ENCODE measurements at regions not wholly inside any gene's neighbourhood (a gene's known extent, or its start where the extent isn't known, plus 50 kb on each side); places are given as distances from the start of the nearest gene placed in this dataset.

GRCh38 chr13:90104764-90105163 lies 1242.7 kb upstream of the MIR17HG start:
- H3K27ac ChIP-seq = peak overlapping the region; percentile 33; the same call in 1 of the 2 replicates
- H3K9me3 ChIP-seq (ENCODE audit: insufficient read depth, low read depth) = no peaks in the 10 kb centered on the region
- no peak overlapping the region for H3K4me3 ChIP-seq
- no peaks in the 10 kb centered on the region for H3K27me3 ChIP-seq (ENCODE audit: insufficient read depth, low read depth)
- no peaks in the 10 kb centered on the region for H3K9me2 ChIP-seq (ENCODE audit: insufficient read depth)
- no peak overlapping the region for H2AFZ ChIP-seq
- no peaks in the 10 kb centered on the region for H4K20me1 ChIP-seq (ENCODE audit: insufficient read depth)
- BruUV-seq (replicated peaks) = no TSS peak
- intact Hi-C loops (cut with micrococcal nuclease; ENCODE audit: unreplicated experiment) = loop anchor here (1.0 kb wide), 1 partner anchor 49 kb away; no protein-coding TSS in a partner anchor
- no peaks in the 10 kb centered on the region for H3K36me3 ChIP-seq (ENCODE audit: low read depth)
- CTCF ChIA-PET = no interaction called here
- no peak for TF ChIP-seq CTCF (conservative IDR thresholded peaks at IDR 0.05)
- no peak for TF ChIP-seq EZH2 (IDR thresholded peaks at IDR 0.05; ENCODE audit: low read depth)
- no peaks in the 10 kb centered on the region for H3F3A ChIP-seq (ENCODE audit: insufficient read depth, low read depth)
- no peak for DNase-seq
- H3K4me2 ChIP-seq = 0 out of 2 replicates have a peak overlapping the region, but pooled peaks have one; percentile 14
- POLR2A ChIA-PET (ENCODE audit: unreplicated experiment) = interaction anchor here (0.5 kb wide), 1 partner anchor 1456 kb away, joined by 6 read pairs; no protein-coding TSS in a partner anchor
- 0 out of 2 replicates have a peak, but pooled peaks cover 12% of the 10 kb centered on the region for H3K4me1 ChIP-seq (replicated peaks; ENCODE audit: insufficient read depth)
- no peaks in the 10 kb centered on the region for H3K79me2 ChIP-seq (ENCODE audit: low read depth)

- 0 out of 2 replicates have a peak, but pooled peaks cover 12% of the 10 kb centered on the region for H3K4me1 ChIP-seq (replicated peaks; ENCODE audit: insufficient read depth)
- intact Hi-C loops (cut with micrococcal nuclease; ENCODE audit: unreplicated experiment) = loop anchor here (1.0 kb wide), 1 partner anchor 50 kb away; no protein-coding TSS in a partner anchor
- H3K4me2 ChIP-seq = 0 out of 2 replicates have a peak overlapping the region, but pooled peaks have one; percentile 14
- H3K27ac ChIP-seq = peak overlapping the region; percentile 33; the same call in 1 of the 2 replicates
- BruUV-seq (replicated peaks) = no TSS peak
- H4K20me1 ChIP-seq (ENCODE audit: insufficient read depth) = no peaks in the 10 kb centered on the region
- H3K79me2 ChIP-seq (ENCODE audit: low read depth) = no peaks in the 10 kb centered on the region
- peak; percentile 64 to 74 for DNase-seq
- no peaks in the 10 kb centered on the region for H3K27me3 ChIP-seq (ENCODE audit: insufficient read depth, low read depth)
- no peaks in the 10 kb centered on the region for H3K9me2 ChIP-seq (ENCODE audit: insufficient read depth)
- POLR2A ChIA-PET (ENCODE audit: unreplicated experiment) = no interaction called here
- H3K9me3 ChIP-seq (ENCODE audit: insufficient read depth, low read depth) = no peaks in the 10 kb centered on the region
- CTCF ChIA-PET = no interaction called here
- TF ChIP-seq EZH2 (IDR thresholded peaks at IDR 0.05; ENCODE audit: low read depth) (no peak), CTCF (conservative IDR thresholded peaks at IDR 0.05) (no peak)
- no peaks in the 10 kb centered on the region for H3K36me3 ChIP-seq (ENCODE audit: low read depth)
- H2AFZ ChIP-seq = no peak overlapping the region
- no peak overlapping the region for H3K4me3 ChIP-seq
- H3F3A ChIP-seq (ENCODE audit: insufficient read depth, low read depth) = no peaks in the 10 kb centered on the region
Measured at GRCh38 chr13:90105276-90105675, 1242.2 kb upstream of the MIR17HG start.

- H3K27me3 ChIP-seq (ENCODE audit: insufficient read depth, low read depth) = no peaks in the 10 kb centered on the region
- no peak overlapping the region for H2AFZ ChIP-seq
- CTCF ChIA-PET = no interaction called here
- POLR2A ChIA-PET (ENCODE audit: unreplicated experiment) = no interaction called here
- no peaks in the 10 kb centered on the region for H4K20me1 ChIP-seq (ENCODE audit: insufficient read depth)
- H3K9me2 ChIP-seq (ENCODE audit: insufficient read depth) = no peaks in the 10 kb centered on the region
- 0 out of 2 replicates have a peak, but pooled peaks cover 12% of the 10 kb centered on the region for H3K4me1 ChIP-seq (replicated peaks; ENCODE audit: insufficient read depth)
- no peak overlapping the region for H3K4me3 ChIP-seq
- intact Hi-C loops (cut with micrococcal nuclease; ENCODE audit: unreplicated experiment) = loop anchor here (1.0 kb wide), 1 partner anchor 51 kb away; no protein-coding TSS in a partner anchor
- no peaks in the 10 kb centered on the region for H3K36me3 ChIP-seq (ENCODE audit: low read depth)
- BruUV-seq (replicated peaks) = no TSS peak
- H3F3A ChIP-seq (ENCODE audit: insufficient read depth, low read depth) = no peaks in the 10 kb centered on the region
- no peak for TF ChIP-seq CTCF (conservative IDR thresholded peaks at IDR 0.05)
- no peak for DNase-seq
- no peaks in the 10 kb centered on the region for H3K9me3 ChIP-seq (ENCODE audit: insufficient read depth, low read depth)
- H3K27ac ChIP-seq = no peak overlapping the region
- H3K79me2 ChIP-seq (ENCODE audit: low read depth) = no peaks in the 10 kb centered on the region
- H3K4me2 ChIP-seq = no peak overlapping the region
Measured at GRCh38 chr13:90105849-90106496, 1241.5 kb upstream of the MIR17HG start.
